HCT116 (cell line): ENCODE measurements at regions not wholly inside any gene's neighbourhood (a gene's known extent, or its start where the extent isn't known, plus 50 kb on each side); places are given as distances from the start of the nearest gene placed in this dataset.

Source experiments
- ATAC-seq: fragments of 200-7000 bp; cut with Tn5 transposase; 2 replicates; pipeline ENCODE4 v1.9.1; 2020; ENCODE audit warnings: mild to moderate bottlenecking, moderate library complexity
- BruUV-seq: library from RNA; stranded (reverse); fragments of 400-500 nt; replicated peaks from 2 replicates; lab custom pipeline; 2021; lab: Mats Ljungman, UMichigan
- CTCF ChIA-PET: fragments of 300-600 bp; sonication (Branson Sonifier 250); formaldehyde crosslinking; loops from one replicate; lab custom pipeline; 2021; ENCODE audit warnings: antibody characterized with exemption; lab: Charles Lee
- POLR2A ChIA-PET: fragments of 300-600, 350-600 bp; sonication (Branson Sonifier 250); formaldehyde crosslinking; loops from one replicate; lab custom pipeline; 2021; ENCODE audit warnings: antibody characterized with exemption; lab: Charles Lee
- RAD21 ChIA-PET, 2 experiments: fragments of 300-600 bp; sonication (Branson Sonifier 250); formaldehyde crosslinking; loops; one replicate each; lab custom pipeline; 2023; ENCODE audit warnings: low total read pairs in 2 of 2; ENCODE audit not compliant: uncharacterized antibody in 2 of 2, unreplicated experiment in 2 of 2, low non-redundant PET in 1 of 2; lab: Charles Lee
- DNase-seq: peaks from one replicate; pipeline ENCODE4 v3.0.0-alpha.2; 2010; ENCODE audit warnings: low read depth, low spot score
- H2AFZ ChIP-seq: fragments of 200-600 bp; shearing (Covaris generic), sonication (generic); 2 replicates; pipeline ENCODE4 v1.6.1; 2017; ENCODE audit warnings: low read depth, mixed run types, mixed read lengths, antibody characterized with exemption, low read length; ENCODE audit not compliant: poor library complexity, severe bottlenecking
- H3K27ac ChIP-seq: 2 replicates; pipeline ENCODE4 v1.5.1; 2012; ENCODE audit warnings: low read depth, low read length
- H3K27me3 ChIP-seq: fragments of 200-600 bp; sonication (generic); 2 replicates; pipeline ENCODE4 v1.6.1; 2016; ENCODE audit warnings: mixed run types, low read length, mixed read lengths; ENCODE audit not compliant: insufficient read depth
- H3K36me3 ChIP-seq, 2 experiments: fragments of 200-500 bp in 1 of 2; fragments of 200-600 bp in 1 of 2; sonication (Bioruptor generic) in 1 of 2; sonication (generic) in 1 of 2; 2 replicates each; pipeline versions ENCODE4 v1.5.1 to v1.6.1; 2014 to 2016; ENCODE audit warnings: low read length in 2 of 2, inconsistent platforms in 1 of 2, mixed read lengths in 1 of 2, mixed run types in 1 of 2; ENCODE audit not compliant: insufficient read depth in 2 of 2, control insufficient read depth in 1 of 2
- H3K4me1 ChIP-seq, 2 experiments: fragments of 200-600 bp in 1 of 2; sonication (generic) in 1 of 2; 2 replicates each; pipeline versions ENCODE4 v1.5.1 to v1.6.1; 2012 to 2017; ENCODE audit warnings: low read length in 2 of 2, inconsistent platforms in 1 of 2, mild to moderate bottlenecking in 1 of 2, mixed read lengths in 1 of 2, mixed run types in 1 of 2, moderate library complexity in 1 of 2; ENCODE audit not compliant: insufficient read depth in 2 of 2, control insufficient read depth in 1 of 2
- H3K4me2 ChIP-seq: fragments of 200-600 bp; sonication (generic); 2 replicates; pipeline ENCODE4 v1.6.1; 2017; ENCODE audit warnings: mixed run types, low read length, mixed read lengths
- H3K4me3 ChIP-seq, 2 experiments: fragments of 200-600 bp in 1 of 2; sonication (generic) in 1 of 2; replicated peaks in 1 of 2; 2 replicates each; pipeline ENCODE4 v1.5.1; 2011 to 2016; ENCODE audit warnings: low read length in 2 of 2, control low read depth in 1 of 2, low read depth in 1 of 2, mild to moderate bottlenecking in 1 of 2, mixed read lengths in 1 of 2, mixed run types in 1 of 2
- H3K79me2 ChIP-seq: fragments of 200-600 bp; sonication (generic); 2 replicates; pipeline ENCODE4 v1.6.1; 2017; ENCODE audit warnings: mild to moderate bottlenecking, mixed run types, low read length, moderate library complexity, mixed read lengths; ENCODE audit not compliant: insufficient read depth
- H3K9ac ChIP-seq: fragments of 200-600 bp; sonication (generic); 2 replicates; pipeline ENCODE4 v1.6.1; 2016; ENCODE audit warnings: low read length, mixed read lengths
- H3K9me2 ChIP-seq: fragments of 200-600 bp; sonication (generic), shearing (Covaris generic); 2 replicates; pipeline ENCODE4 v1.6.1; 2017; ENCODE audit warnings: mixed run types, mild to moderate bottlenecking, moderate library complexity; ENCODE audit not compliant: insufficient read depth
- H3K9me3 ChIP-seq, 2 experiments: fragments of 200-500 bp in 1 of 2; fragments of 200-600 bp in 1 of 2; sonication (Bioruptor generic) in 1 of 2; sonication (generic) in 1 of 2; 2 replicates each; pipeline ENCODE4 v1.6.1; 2014 to 2017; ENCODE audit warnings: low read length in 2 of 2, mixed read lengths in 2 of 2, inconsistent platforms in 1 of 2, low read depth in 1 of 2, mild to moderate bottlenecking in 1 of 2, mixed run types in 1 of 2, moderate library complexity in 1 of 2; ENCODE audit not compliant: control insufficient read depth in 1 of 2, insufficient read depth in 1 of 2
- H4K20me1 ChIP-seq: fragments of 200-600 bp; sonication (generic), shearing (Covaris generic); 2 replicates; pipeline ENCODE4 v1.6.1; 2017; ENCODE audit warnings: mixed run types, mild to moderate bottlenecking, moderate library complexity; ENCODE audit not compliant: insufficient read depth
- ATF3 ChIP-seq: IDR thresholded peaks from 2 replicates; pipeline ENCODE4 v1.6.1; 2012
- CTCF ChIP-seq, 3 experiments: fragments of 200-600 bp in 1 of 3; sonication (generic) in 1 of 3; IDR thresholded peaks in 2 of 3; conservative IDR thresholded peaks in 1 of 3; 2 replicates each; pipeline ENCODE4 v1.5.1; 2012 to 2017; ENCODE audit warnings: low read depth in 2 of 3, low read length in 2 of 3, antibody characterized with exemption in 1 of 3, borderline replicate concordance in 1 of 3, control low read depth in 1 of 3, mild to moderate bottlenecking in 1 of 3, mixed read lengths in 1 of 3, mixed run types in 1 of 3, moderate library complexity in 1 of 3; ENCODE audit not compliant: insufficient read depth in 1 of 3
- EGR1 ChIP-seq: IDR thresholded peaks from 2 replicates; pipeline ENCODE4 v1.6.1; 2012; ENCODE audit warnings: low read depth
- ELF1 ChIP-seq: IDR thresholded peaks from 2 replicates; pipeline ENCODE4 v1.6.1; 2012; ENCODE audit warnings: low read depth, borderline replicate concordance
- EZH2phosphoT487 ChIP-seq: fragments of 200-600 bp; IDR thresholded peaks from 2 replicates; pipeline ENCODE4 v1.6.1; 2018; ENCODE audit warnings: antibody characterized with exemption, borderline replicate concordance
- JUND ChIP-seq: IDR thresholded peaks from 2 replicates; pipeline ENCODE4 v1.6.1; 2012
- POLR2A ChIP-seq: IDR thresholded peaks from 2 replicates; pipeline ENCODE4 v1.7.0; 2011; ENCODE audit warnings: borderline replicate concordance; ENCODE audit not compliant: insufficient read depth, insufficient read length; ENCODE audit errors: extremely low read depth
- RAD21 ChIP-seq: IDR thresholded peaks from 2 replicates; pipeline ENCODE4 v1.6.1; 2012; ENCODE audit warnings: low read depth, mild to moderate bottlenecking
- REST ChIP-seq: IDR thresholded peaks from 2 replicates; pipeline ENCODE4 v1.6.1; 2012; ENCODE audit warnings: low read depth
- SP1 ChIP-seq: IDR thresholded peaks from 2 replicates; pipeline ENCODE4 v1.6.1; 2012; ENCODE audit warnings: low read depth
- SRF ChIP-seq: IDR thresholded peaks from 2 replicates; pipeline ENCODE4 v1.6.1; 2012; ENCODE audit warnings: low read depth
- TCF7L2 ChIP-seq: IDR thresholded peaks from 2 replicates; pipeline ENCODE4 v1.7.0; 2011; ENCODE audit warnings: borderline replicate concordance, inconsistent platforms; ENCODE audit not compliant: insufficient read depth, insufficient read length; ENCODE audit errors: extremely low read depth
- YY1 ChIP-seq: IDR thresholded peaks from 2 replicates; pipeline ENCODE4 v1.6.1; 2011; ENCODE audit warnings: low read length, low read depth, moderate library complexity, mild to moderate bottlenecking; ENCODE audit not compliant: insufficient replicate concordance; ENCODE audit errors: extremely low read depth
- ZBTB33 ChIP-seq: IDR thresholded peaks from 2 replicates; pipeline ENCODE4 v1.6.1; 2011; ENCODE audit warnings: mild to moderate bottlenecking, low read length, moderate library complexity; ENCODE audit not compliant: insufficient replicate concordance; ENCODE audit errors: extremely low read depth
- ZFX ChIP-seq: fragments of 450-650 bp; IDR thresholded peaks from 2 replicates; pipeline ENCODE4 v1.6.1; 2017
- ZNF274 ChIP-seq: fragments of 200-500 bp; sonication (Bioruptor generic); IDR thresholded peaks from 2 replicates; pipeline ENCODE4 v1.6.1; 2014; ENCODE audit warnings: mild to moderate bottlenecking, low read depth, low read length, inconsistent platforms
- intact Hi-C: fragments of 100-400 bp; cut with micrococcal nuclease; formaldehyde crosslinking; loops from 2 replicates; pipeline ENCODE4 v1.10.0; 2022

- no TSS peak for BruUV-seq
- Histone ChIP-seq H3K4me1 (no peaks in the 10 kb centered on the region), H3K4me3 (no peak overlapping the region), H4K20me1 (no peaks in the 10 kb centered on the region), H3K9me2 (no peaks in the 10 kb centered on the region), H3K36me3 (no peaks in the 10 kb centered on the region), H3K27me3 (no peaks in the 10 kb centered on the region), H3K27ac (no peak overlapping the region), H2AFZ (no peak overlapping the region), H3K4me2 (no peak overlapping the region), H3K9ac (no peak overlapping the region), H3K79me2 (no peaks in the 10 kb centered on the region), H3K9me3 (peaks cover 0 to 6% of the 10 kb centered on the region in 2 experiments; a peak in 2 of 4 replicates)
- TF ChIP-seq CTCF (IDR thresholded peaks at IDR 0.05 in 2 of 3, conservative IDR thresholded peaks at IDR 0.05 in 1 of 3; ENCODE audit: borderline replicate concordance in 1 of 3, insufficient read depth in 1 of 3, low read depth in 2 of 3, low read length in 2 of 3) (no peak), SP1 (no peak), ATF3 (no peak), ZFX (no peak), ZNF274 (no peak), JUND (no peak), EZH2phosphoT487 (no peak), ZBTB33 (no peak), YY1 (no peak), ELF1 (no peak), TCF7L2 (no peak), EGR1 (no peak), SRF (no peak), REST (no peak), POLR2A (no peak), RAD21 (no peak)
- ChIA-PET POLR2A (no interaction called here), RAD21 (no interaction called here), CTCF (no interaction called here)
- intact Hi-C loops: no loop called here
- DNase-seq: no peak
- ATAC-seq: no peak
These were observed 52.8 kb upstream of the STXBP6 start for GRCh38 chr14:25102788-25103187.
